ENCODE measurements at regions not wholly inside any gene's neighbourhood (a gene's known extent, or its start where the extent isn't known, plus 50 kb on each side); places are given as distances from the start of the nearest gene placed in this dataset.

GRCh38 chr6:95519228-95520037 lies 57.9 kb upstream of the MANEA start:
- no peaks in the 10 kb centered on the region for H3K4me1 ChIP-seq (ENCODE audit: control insufficient read depth, insufficient read depth, low read length)
- no peaks in the 10 kb centered on the region for H3K27me3 ChIP-seq (ENCODE audit: control insufficient read depth, insufficient read depth, low read length)
- DNase-seq (ENCODE audit: low read depth in 4 of 6, low spot score in 6 of 6), result no peak
- H3K9me3 ChIP-seq (ENCODE audit: control insufficient read depth, insufficient read depth, low read length), result no peaks in the 10 kb centered on the region
- no peak overlapping the region for H3K27ac ChIP-seq (ENCODE audit: low read depth, low read length)
- no peak overlapping the region for H3K4me3 ChIP-seq (ENCODE audit: low read depth, low read length)
- 98% methylated on average over 28 of the region's 28 CpGs for WGBS (ENCODE audit: insufficient coverage)
- H3K36me3 ChIP-seq (ENCODE audit: control insufficient read depth, insufficient read depth, low read length), result no peaks in the 10 kb centered on the region

DNA sequence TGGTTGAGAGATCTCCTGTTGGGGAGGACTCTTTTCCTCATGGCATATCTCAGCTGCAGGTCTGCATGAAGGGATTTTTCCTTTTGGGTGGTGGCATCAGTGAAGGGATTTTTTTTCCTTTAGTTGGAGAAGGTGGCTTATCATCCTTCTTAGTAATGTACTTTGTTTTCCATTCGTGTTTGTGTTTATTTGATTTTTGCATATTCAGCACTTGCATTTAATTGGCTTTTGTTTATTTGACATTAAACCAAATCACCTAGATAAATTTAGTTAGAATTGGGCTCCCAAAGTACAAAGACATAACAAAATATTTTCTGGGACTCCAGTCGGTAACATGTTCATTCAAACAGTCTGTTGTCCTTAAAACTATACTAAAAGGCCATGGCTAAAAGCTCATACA lies 56.2 kb upstream of the MANEA start:
- Histone ChIP-seq H3K4me3 (ENCODE audit: low read depth, low read length) (no peak overlapping the region), H3K36me3 (ENCODE audit: control insufficient read depth, insufficient read depth, low read length) (no peaks in the 10 kb centered on the region), H3K27me3 (ENCODE audit: control insufficient read depth, insufficient read depth, low read length) (no peaks in the 10 kb centered on the region), H3K9me3 (ENCODE audit: control insufficient read depth, insufficient read depth, low read length) (no peaks in the 10 kb centered on the region), H3K27ac (ENCODE audit: low read depth, low read length) (no peak overlapping the region), H3K4me1 (ENCODE audit: control insufficient read depth, insufficient read depth, low read length) (no peaks in the 10 kb centered on the region)
- WGBS (ENCODE audit: insufficient coverage), result no CpG with 5 or more reads among the region's 2 CpGs
- DNase-seq (ENCODE audit: low read depth in 4 of 6, low spot score in 6 of 6), result no peak
